ENCODE measurements at regions not wholly inside any gene's neighbourhood (a gene's known extent, or its start where the extent isn't known, plus 50 kb on each side); places are given as distances from the start of the nearest gene placed in this dataset.

DNA sequence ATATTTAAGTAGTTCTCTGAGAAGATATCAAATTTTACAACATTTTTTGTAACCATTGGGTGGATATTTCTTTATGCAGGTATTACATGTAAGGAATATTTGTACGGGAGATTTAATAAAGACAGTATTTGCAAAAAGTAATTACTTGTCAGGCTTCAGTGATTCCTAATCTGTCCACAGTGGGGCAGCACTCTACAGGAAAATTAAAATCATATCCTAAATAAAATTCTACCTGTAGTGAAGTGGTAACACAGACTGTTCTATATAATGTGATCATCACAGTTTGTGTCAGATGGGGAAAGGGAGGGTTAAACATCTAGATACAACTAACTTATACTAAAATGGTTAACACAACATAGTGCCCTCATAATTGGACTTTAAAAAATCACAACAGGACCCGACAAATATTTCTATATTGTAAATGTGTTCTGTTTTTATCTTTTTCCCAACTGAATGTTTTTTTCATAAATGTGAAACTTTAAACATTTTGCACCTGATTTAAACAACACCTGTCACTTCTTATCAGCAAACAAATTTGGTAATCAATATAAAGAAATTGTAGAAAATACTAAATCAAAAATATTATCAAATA is 145.6 kb upstream of the MANEA start:
- TF ChIP-seq SIN3A (IDR thresholded peaks at IDR 0.05; ENCODE audit: borderline replicate concordance, insufficient read depth, low read length): no peak
- no peak for TF ChIP-seq POLR2AphosphoS5 (IDR thresholded peaks at IDR 0.05; ENCODE audit: low read depth, low read length)
- TF ChIP-seq, protein P1, sequence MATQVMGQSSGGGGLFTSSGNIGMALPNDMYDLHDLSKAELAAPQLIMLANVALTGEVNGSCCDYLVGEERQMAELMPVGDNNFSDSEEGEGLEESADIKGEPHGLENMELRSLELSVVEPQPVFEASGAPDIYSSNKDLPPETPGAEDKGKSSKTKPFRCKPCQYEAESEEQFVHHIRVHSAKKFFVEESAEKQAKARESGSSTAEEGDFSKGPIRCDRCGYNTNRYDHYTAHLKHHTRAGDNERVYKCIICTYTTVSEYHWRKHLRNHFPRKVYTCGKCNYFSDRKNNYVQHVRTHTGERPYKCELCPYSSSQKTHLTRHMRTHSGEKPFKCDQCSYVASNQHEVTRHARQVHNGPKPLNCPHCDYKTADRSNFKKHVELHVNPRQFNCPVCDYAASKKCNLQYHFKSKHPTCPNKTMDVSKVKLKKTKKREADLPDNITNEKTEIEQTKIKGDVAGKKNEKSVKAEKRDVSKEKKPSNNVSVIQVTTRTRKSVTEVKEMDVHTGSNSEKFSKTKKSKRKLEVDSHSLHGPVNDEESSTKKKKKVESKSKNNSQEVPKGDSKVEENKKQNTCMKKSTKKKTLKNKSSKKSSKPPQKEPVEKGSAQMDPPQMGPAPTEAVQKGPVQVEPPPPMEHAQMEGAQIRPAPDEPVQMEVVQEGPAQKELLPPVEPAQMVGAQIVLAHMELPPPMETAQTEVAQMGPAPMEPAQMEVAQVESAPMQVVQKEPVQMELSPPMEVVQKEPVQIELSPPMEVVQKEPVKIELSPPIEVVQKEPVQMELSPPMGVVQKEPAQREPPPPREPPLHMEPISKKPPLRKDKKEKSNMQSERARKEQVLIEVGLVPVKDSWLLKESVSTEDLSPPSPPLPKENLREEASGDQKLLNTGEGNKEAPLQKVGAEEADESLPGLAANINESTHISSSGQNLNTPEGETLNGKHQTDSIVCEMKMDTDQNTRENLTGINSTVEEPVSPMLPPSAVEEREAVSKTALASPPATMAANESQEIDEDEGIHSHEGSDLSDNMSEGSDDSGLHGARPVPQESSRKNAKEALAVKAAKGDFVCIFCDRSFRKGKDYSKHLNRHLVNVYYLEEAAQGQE (IDR thresholded peaks at IDR 0.05; ENCODE audit: insufficient read depth in 1 of 2, low read depth in 2 of 2, low read length in 2 of 2): no peak
- TF ChIP-seq FOXP2 (optimal IDR thresholded peaks at IDR 0.05; ENCODE audit: borderline replicate concordance, extremely low read depth, extremely low read length, insufficient read depth): no peak
